Lung (tissue), 9 donors: ENCODE measurements at regions not wholly inside any gene's neighbourhood (a gene's known extent, or its start where the extent isn't known, plus 50 kb on each side); places are given as distances from the start of the nearest gene placed in this dataset.
A peak's percentile ranks its signal among the peaks of the same experiment; 100 is the strongest.
"Not testable (repeated sequence)": the region's sequence is repeated elsewhere in the genome, so short reads cannot be mapped to it uniquely, and the experiment has no call there.

Experiments
- ATAC-seq: fragments of 200-7000 bp; cut with Tn5 transposase; one replicate; pipeline ENCODE4 v1.9.1; 2020; ENCODE audit warnings: moderate number of reproducible peaks; ENCODE audit not compliant: insufficient read depth, low FRiP score
- DNase-seq, 3 donors: peaks; one replicate each; pipeline ENCODE4 v3.0.0-alpha.2; 2013 to 2017
- H3K27ac ChIP-seq, 2 donors: one replicate each; pipeline ENCODE4 v1.5.1; 2013; ENCODE audit warnings: mild to moderate bottlenecking in 2 of 2, moderate library complexity in 2 of 2, control low read depth in 1 of 2, inconsistent platforms in 1 of 2, low read depth in 1 of 2, low read length in 1 of 2
- H3K27me3 ChIP-seq, 3 donors: one replicate each; pipeline ENCODE4 v1.5.1; 2013; ENCODE audit warnings: low read length in 2 of 3; ENCODE audit not compliant: control insufficient read depth in 3 of 3, insufficient read depth in 3 of 3
- H3K36me3 ChIP-seq, 4 donors: one replicate each; pipeline ENCODE4 v1.5.1; 2013; ENCODE audit warnings: low read length in 4 of 4, mild to moderate bottlenecking in 1 of 4, moderate library complexity in 1 of 4; ENCODE audit not compliant: control insufficient read depth in 4 of 4, insufficient read depth in 4 of 4
- H3K4me1 ChIP-seq, 5 donors: one replicate each; pipeline ENCODE4 v1.5.1; 2013; ENCODE audit warnings: low read length in 5 of 5, mild to moderate bottlenecking in 2 of 5, moderate library complexity in 1 of 5; ENCODE audit not compliant: control insufficient read depth in 5 of 5, insufficient read depth in 5 of 5
- H3K4me3 ChIP-seq: one replicate; pipeline ENCODE4 v1.5.1; 2013; ENCODE audit warnings: mild to moderate bottlenecking, control low read depth, moderate library complexity
- H3K9ac ChIP-seq, 2 donors: one replicate each; pipeline ENCODE4 v1.5.1; 2013; ENCODE audit warnings: low read length in 2 of 2, control low read depth in 1 of 2; ENCODE audit not compliant: insufficient read depth in 1 of 2
- H3K9me3 ChIP-seq, 4 donors: one replicate each; pipeline ENCODE4 v1.5.1; 2013; ENCODE audit warnings: low read length in 3 of 4, mild to moderate bottlenecking in 1 of 4, moderate library complexity in 1 of 4; ENCODE audit not compliant: control insufficient read depth in 4 of 4, insufficient read depth in 3 of 4
- WGBS, 2 donors: extraction: QIAGEN DNeasy Blood & Tissue Kit; methylation state at CpG; one replicate each; pipeline ENCODE4 v1.1.7; 2013; 5-methylcytosine and 5-hydroxymethylcytosine counted together
- donor health status: Bipolar disorder and iron deficiency.
- donor health status: healthy.
- donor health status: DM: yes; HTN: yes; CAD: no.

- 73 to 81% methylated on average over 11 to 13 of the region's 14 CpGs for WGBS, 2 donors
- ATAC-seq: peak; percentile 34
Measured at GRCh38 chr13:109264603-109265437, 521.6 kb downstream of the IRS2 start.

GRCh38 chr13:109257761-109258157, 528.6 kb downstream of the IRS2 start:
- WGBS, 2 donors: 90 to 92% methylated on average over 6 of the region's 6 CpGs

More at GRCh38 chr13:109264603-109265437, 521.6 kb downstream of the IRS2 start:
- H3K9ac ChIP-seq, DNase-seq, H3K27me3 ChIP-seq, H3K9me3 ChIP-seq, H3K4me3 ChIP-seq, H3K36me3 ChIP-seq, H3K4me1 ChIP-seq: not testable (repeated sequence)
- H3K27ac ChIP-seq: peak overlapping the region in 1 of 2 donors; percentile 63

More at GRCh38 chr13:109257761-109258157, 528.6 kb downstream of the IRS2 start:
- H3K36me3 ChIP-seq, H3K4me1 ChIP-seq, H3K9ac ChIP-seq, H3K27me3 ChIP-seq, H3K4me3 ChIP-seq, ATAC-seq, DNase-seq, H3K9me3 ChIP-seq: not testable (repeated sequence)
- H3K27ac ChIP-seq: peak overlapping the region in 1 of 2 donors; percentile 75
